HG02571 (cell line): ENCODE measurements at regions not wholly inside any gene's neighbourhood (a gene's known extent, or its start where the extent isn't known, plus 50 kb on each side); places are given as distances from the start of the nearest gene placed in this dataset.

ENCODE experiments used
- ATAC-seq: cut with Tn5 transposase; IDR thresholded peaks from one replicate; pipeline ENCODE4 v1.9.1; 2021; ENCODE audit warnings: mild to moderate bottlenecking, moderate library complexity; ENCODE audit not compliant: unreplicated experiment

DNA sequence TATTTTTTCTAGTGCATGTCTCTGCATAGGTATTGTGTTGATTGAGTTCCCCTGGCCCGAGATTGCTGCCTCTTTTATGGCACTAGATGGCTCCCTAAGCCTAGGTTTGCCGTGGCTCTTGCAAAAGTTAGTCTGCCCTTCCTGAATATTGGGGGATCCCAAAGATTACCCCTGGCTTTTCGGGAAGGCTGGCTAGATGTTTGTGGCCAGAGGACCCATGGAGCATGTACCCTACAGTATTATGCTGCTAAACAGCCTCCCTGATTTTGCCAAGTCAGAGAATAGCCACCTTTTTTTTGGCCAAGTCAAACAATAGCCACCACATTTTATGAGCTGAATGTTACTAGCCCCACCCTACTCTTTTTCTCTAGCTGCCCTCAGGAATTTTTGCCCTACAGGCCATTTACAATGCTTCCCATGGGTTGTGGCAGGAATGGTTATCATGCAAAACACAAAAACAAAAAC is 343.2 kb downstream of the OLFM3 start:
- no peak for ATAC-seq

DNA sequence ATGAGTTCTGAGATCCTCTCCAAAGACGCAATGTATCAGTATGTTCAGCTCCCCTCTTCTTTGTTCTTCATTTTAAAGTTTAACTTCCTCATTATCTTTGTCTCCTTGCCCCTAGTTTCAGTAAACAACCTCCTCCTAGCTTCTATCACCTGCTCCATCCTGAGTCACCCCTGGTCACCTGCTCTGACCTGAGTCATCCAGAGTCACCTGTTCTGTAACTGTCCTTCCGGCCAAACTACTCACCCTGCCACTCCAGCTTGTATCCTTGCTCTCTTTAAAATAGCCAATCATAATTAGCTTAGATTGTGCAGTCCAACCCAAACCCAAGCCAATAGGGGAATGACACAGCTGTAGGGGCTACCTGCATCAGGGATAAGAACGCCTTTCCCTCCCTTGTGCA is 332.0 kb downstream of the OLFM3 start:
- ATAC-seq, result no peak

DNA sequence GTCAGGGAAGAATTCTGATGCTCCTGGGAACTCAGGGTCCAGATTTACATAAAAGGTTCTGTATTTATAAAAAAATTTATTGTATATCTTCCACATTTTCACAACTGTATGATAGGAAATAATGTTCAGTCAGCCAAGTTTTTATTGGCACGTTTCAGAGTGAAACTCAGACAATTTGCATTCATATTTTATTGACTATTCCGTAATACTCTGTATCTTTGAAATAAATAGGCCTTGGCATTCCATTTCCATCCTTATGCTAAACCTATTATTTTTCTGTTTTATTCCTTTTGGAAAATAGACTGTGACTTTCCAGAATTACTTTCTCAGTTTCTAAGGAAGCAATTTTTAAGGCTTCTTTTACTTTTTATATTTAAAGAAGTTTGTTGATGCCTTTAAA is 329.0 kb downstream of the OLFM3 start:
- no peak for ATAC-seq

DNA sequence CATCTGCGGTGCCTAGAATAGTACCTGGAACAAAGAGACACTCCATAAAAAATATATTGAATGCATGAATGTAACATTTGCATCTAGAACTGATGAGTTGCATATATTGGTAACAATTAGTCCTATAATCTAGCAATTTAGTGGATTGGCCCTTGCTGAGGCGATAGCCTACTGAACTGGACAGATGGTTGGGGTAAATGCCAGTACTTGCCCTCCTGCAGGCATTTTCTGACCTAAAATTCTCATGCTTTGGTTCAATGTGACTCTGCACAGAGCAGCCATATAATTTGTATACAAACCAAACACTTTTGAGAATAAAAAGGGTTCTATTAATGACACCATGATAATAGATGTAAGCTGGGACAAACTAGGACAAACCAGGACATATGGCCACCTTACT is 313.6 kb downstream of the OLFM3 start:
- no peak for ATAC-seq

DNA sequence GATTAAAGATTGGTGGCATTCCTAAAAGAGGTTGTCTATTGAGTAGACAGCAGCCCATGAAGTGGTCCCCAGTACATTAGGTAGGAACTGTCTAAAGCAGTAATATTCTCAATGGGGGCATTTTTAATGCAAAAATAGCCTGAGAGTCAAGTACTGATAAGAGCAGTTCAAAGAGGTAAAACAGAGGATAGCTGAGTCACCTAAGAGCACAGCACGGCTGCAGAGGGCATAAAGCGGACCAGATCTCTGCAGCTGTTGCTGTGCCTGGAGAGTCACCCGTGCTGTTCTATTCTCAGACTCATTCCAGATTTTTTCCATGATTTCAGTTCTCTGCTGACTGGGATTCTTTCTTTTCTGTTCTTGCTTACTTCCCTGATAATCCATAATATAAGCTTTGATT is 313.2 kb downstream of the OLFM3 start:
- no peak for ATAC-seq

- no peak for ATAC-seq
These were observed 299.7 kb downstream of the OLFM3 start for GRCh38 chr1:101697072-101697471.

DNA sequence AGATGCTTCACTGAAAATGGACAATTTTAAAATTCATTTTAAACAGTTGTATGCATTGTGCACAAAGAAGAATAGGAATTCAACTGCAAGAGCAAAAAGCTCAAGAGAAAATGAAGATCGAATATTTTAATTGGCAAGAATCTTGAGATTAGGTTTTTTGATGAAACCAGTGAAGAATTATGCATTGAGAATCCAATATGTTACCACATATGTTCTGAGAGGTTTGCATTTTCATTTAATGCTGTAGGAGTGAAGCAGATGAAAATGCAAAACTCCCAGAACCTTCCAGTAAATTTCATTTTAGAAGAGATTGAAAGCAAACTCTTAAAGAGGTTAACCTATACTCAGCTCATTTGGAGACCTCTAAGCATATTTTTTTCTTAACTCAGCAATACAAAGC is 298.0 kb downstream of the OLFM3 start:
- ATAC-seq, result no peak

- ATAC-seq, result no peak
These were observed 291.8 kb downstream of the OLFM3 start for GRCh38 chr1:101704895-101705294.

DNA sequence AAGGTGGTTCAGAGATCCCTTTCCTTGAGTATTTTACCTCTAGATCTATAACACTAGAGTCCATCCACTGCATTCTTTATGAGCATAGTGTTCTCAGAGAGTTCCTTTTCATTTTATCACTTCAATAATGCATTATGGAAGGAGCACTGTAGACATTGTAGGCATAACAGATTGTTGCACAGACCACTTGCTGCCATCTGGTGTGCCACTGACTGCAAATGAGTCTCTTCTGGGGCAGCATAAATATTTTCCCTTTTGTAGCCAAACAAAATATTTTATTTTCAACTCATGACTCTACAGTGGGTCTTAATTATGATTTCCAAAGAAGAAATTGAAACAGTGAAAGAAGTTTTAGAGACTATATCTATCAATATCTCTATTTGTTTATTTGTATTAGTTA is 290.4 kb downstream of the OLFM3 start:
- ATAC-seq, result no peak

DNA sequence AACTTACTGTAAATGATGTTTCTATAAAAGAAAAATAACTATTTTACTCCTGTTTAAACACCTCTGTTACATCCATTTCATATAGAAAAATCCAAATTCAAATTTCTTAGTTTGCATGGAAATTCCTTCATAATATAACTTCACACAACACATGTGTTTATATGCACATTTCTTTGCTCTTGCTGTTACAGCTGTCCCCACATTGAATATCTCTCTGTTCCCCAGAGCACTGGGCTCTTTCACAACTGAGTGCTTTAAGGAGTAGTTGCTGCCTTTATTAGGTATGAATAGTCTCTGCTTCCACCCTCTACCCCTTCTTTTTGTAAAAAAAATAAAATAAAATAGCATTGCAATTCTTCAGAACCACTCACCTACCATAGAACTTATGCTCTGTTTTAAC is 287.0 kb downstream of the OLFM3 start:
- no peak for ATAC-seq

GRCh38 chr1:101713760-101714159 is 283.0 kb downstream of the OLFM3 start:
- ATAC-seq, result no peak

- peak; percentile 52 for ATAC-seq
These were observed 273.3 kb downstream of the OLFM3 start for GRCh38 chr1:101723415-101723814.

DNA sequence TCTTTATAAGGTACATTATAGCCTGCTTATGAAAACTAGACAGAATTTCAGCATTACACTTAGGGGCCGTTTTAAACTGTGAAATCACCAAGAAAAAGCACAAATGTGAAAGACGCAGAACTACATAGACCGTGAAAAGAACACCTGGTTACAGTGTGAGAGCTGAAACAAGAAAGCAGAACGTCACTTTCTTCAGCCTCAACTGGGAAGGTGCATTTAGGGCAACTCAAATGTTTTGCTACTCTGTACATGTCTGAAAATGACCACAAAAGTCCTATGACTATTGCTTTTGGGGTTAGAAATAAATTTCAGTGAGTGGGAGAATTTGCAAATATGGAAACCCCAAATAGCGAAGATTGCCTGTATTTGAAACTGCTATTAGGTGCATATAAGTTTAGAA is 268.7 kb downstream of the OLFM3 start:
- ATAC-seq, result peak; percentile 56

DNA sequence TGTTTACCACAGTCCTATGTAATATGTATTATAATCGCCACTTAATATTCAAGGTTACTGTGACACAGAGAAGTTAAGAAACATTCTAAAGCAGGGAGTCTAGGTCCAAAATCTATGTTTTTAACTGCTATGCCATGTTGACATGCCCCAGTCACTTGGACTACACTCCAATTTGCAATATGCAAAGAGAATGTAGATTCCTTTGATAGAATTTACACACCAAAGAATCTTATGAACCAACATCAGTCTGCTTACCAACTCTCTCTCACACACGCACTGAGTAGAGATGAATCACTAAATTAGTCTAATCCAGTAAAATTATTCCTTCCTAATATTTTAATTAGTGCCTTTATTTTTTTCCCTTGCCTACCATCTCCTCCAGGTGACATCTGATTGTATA is 266.2 kb downstream of the OLFM3 start:
- no peak for ATAC-seq

- ATAC-seq, result no peak
These were observed 264.5 kb downstream of the OLFM3 start for GRCh38 chr1:101732261-101732660.

GRCh38 chr1:101733340-101733739 is 263.4 kb downstream of the OLFM3 start:
- no peak for ATAC-seq

GRCh38 chr1:101738475-101738874 is 258.3 kb downstream of the OLFM3 start:
- no peak for ATAC-seq

- no peak for ATAC-seq
These were observed 257.6 kb downstream of the OLFM3 start for GRCh38 chr1:101739146-101739545.

GRCh38 chr1:101739826-101740330 is 256.8 kb downstream of the OLFM3 start:
- no peak for ATAC-seq

GRCh38 chr1:101741910-101742309 is 254.8 kb downstream of the OLFM3 start:
- no peak for ATAC-seq

GRCh38 chr1:101742509-101742908 is 254.2 kb downstream of the OLFM3 start:
- no peak for ATAC-seq

DNA sequence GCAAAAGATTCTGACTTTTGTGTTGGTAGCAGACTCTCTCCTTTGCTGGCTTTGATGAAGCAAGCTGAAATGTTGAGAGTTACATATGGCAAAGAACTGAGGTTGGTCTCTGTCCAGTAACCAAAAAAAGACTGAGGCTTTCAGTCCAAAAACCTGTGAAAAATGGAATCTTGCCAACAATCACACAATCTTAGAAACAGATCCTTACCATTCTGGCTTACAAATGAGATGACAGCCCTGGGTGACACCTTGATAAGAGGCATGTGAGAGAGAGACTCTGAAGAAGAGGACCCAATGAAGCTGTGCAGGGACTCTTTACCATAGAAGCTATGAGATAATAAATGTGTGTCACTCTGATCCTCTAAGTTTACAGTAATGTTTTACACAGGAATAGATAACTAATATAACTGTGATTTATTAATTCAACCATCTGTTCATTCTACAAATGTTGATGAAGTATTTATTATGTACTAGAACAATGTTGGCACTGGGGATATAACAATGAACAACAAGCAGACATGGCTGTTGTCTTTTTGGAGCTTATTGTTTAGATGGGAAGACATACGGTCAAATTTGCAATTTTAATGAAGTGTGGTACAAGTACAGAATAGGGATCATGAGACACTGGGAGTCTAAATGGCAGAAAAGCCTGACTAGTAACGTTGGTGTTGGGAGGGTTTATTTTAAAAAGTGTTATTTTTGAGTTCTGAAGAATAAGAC is 251.0 kb downstream of the OLFM3 start:
- no peak for ATAC-seq

- no peak for ATAC-seq
These were observed 248.6 kb downstream of the OLFM3 start for GRCh38 chr1:101748077-101748476.
